WERI-Rb-1 (cell line): ENCODE measurements at regions not wholly inside any gene's neighbourhood (a gene's known extent, or its start where the extent isn't known, plus 50 kb on each side); places are given as distances from the start of the nearest gene placed in this dataset.

Source experiments
- DNase-seq: peaks from one replicate; pipeline ENCODE4 v3.0.0-alpha.2; 2020
- H3K27ac ChIP-seq: fragments of 250-450 bp; sonication (Bioruptor Pico); 2 replicates; pipeline ENCODE4 v1.5.1; 2020; ENCODE audit warnings: mild to moderate bottlenecking, moderate library complexity
- H3K27me3 ChIP-seq: fragments of 250-450 bp; sonication (Bioruptor Pico); 2 replicates; pipeline ENCODE4 v1.5.1; 2021; ENCODE audit warnings: mild to moderate bottlenecking, low read depth, moderate library complexity; ENCODE audit not compliant: insufficient read depth, severe bottlenecking
- H3K36me3 ChIP-seq: fragments of 250-450 bp; sonication (Bioruptor Pico); 2 replicates; pipeline ENCODE4 v1.5.1; 2020; ENCODE audit warnings: mild to moderate bottlenecking, moderate library complexity
- H3K4me3 ChIP-seq: 2 replicates; pipeline ENCODE4 v1.5.1; 2011; ENCODE audit warnings: low read depth, mild to moderate bottlenecking, control low read depth, low read length
- H3K9me3 ChIP-seq: fragments of 250-450 bp; sonication (Bioruptor Pico); 2 replicates; pipeline ENCODE4 v1.5.1; 2021; ENCODE audit warnings: mild to moderate bottlenecking, moderate library complexity; ENCODE audit not compliant: severe bottlenecking
- CTCF ChIP-seq: IDR thresholded peaks from 2 replicates; pipeline ENCODE4 v1.5.1; 2011; ENCODE audit warnings: low read depth, mild to moderate bottlenecking, control low read depth, inconsistent platforms, low read length

GRCh38 chr2:106981491-106981890 is 95.5 kb upstream of the ST6GAL2 start:
- no peak for TF ChIP-seq CTCF
- DNase-seq, result no peak
- peaks cover 36% of the 10 kb centered on the region for H3K27me3 ChIP-seq
- no peaks in the 10 kb centered on the region for H3K36me3 ChIP-seq
- no peak overlapping the region for H3K27ac ChIP-seq
- no peak overlapping the region for H3K4me3 ChIP-seq
- H3K9me3 ChIP-seq, result no peaks in the 10 kb centered on the region

- TF ChIP-seq CTCF, result no peak
- Histone ChIP-seq H3K36me3 (no peaks in the 10 kb centered on the region), H3K27me3 (peaks cover 31% of the 10 kb centered on the region), H3K4me3 (no peak overlapping the region), H3K9me3 (no peaks in the 10 kb centered on the region), H3K27ac (no peak overlapping the region)
- DNase-seq, result no peak
These were observed 96.4 kb upstream of the ST6GAL2 start for GRCh38 chr2:106982350-106982749.

GRCh38 chr2:106983305-106983704 is 97.3 kb upstream of the ST6GAL2 start:
- Histone ChIP-seq H3K36me3 (no peaks in the 10 kb centered on the region), H3K27ac (no peak overlapping the region), H3K9me3 (no peaks in the 10 kb centered on the region), H3K27me3 (peaks cover 34% of the 10 kb centered on the region), H3K4me3 (no peak overlapping the region)
- no peak for DNase-seq
- TF ChIP-seq CTCF, result no peak

- no peak for TF ChIP-seq CTCF
- Histone ChIP-seq H3K4me3 (no peak overlapping the region), H3K27me3 (peaks cover 53% of the 10 kb centered on the region), H3K36me3 (no peaks in the 10 kb centered on the region), H3K9me3 (no peaks in the 10 kb centered on the region), H3K27ac (no peak overlapping the region)
- no peak for DNase-seq
These were observed 102.4 kb upstream of the ST6GAL2 start for GRCh38 chr2:106988361-106988760.

GRCh38 chr2:106990297-106990696 is 104.3 kb upstream of the ST6GAL2 start:
- H3K27ac ChIP-seq, result no peak overlapping the region
- H3K27me3 ChIP-seq, result peaks cover 63% of the 10 kb centered on the region
- H3K4me3 ChIP-seq, result no peak overlapping the region
- no peak for TF ChIP-seq CTCF
- no peak for DNase-seq
- H3K9me3 ChIP-seq, result no peaks in the 10 kb centered on the region
- no peaks in the 10 kb centered on the region for H3K36me3 ChIP-seq

GRCh38 chr2:106991866-106992265 is 105.9 kb upstream of the ST6GAL2 start:
- no peaks in the 10 kb centered on the region for H3K36me3 ChIP-seq
- H3K27me3 ChIP-seq, result peaks cover 79% of the 10 kb centered on the region
- no peaks in the 10 kb centered on the region for H3K9me3 ChIP-seq
- no peak overlapping the region for H3K4me3 ChIP-seq
- TF ChIP-seq CTCF, result no peak
- no peak overlapping the region for H3K27ac ChIP-seq
- no peak for DNase-seq
